HL-60 (cell line): ENCODE measurements at regions not wholly inside any gene's neighbourhood (a gene's known extent, or its start where the extent isn't known, plus 50 kb on each side); places are given as distances from the start of the nearest gene placed in this dataset.

ENCODE experiments used
- POLR2AphosphoS5 ChIP-seq: IDR thresholded peaks from 2 replicates; pipeline ENCODE4 v1.6.1; 2012; ENCODE audit warnings: low read depth
- TF ChIP-seq, protein P1 (sequence below): IDR thresholded peaks from one replicate; pipeline ENCODE4 v1.5.1; 2011; ENCODE audit warnings: low read length, control low read depth, inconsistent platforms; ENCODE audit not compliant: insufficient read depth
- TF ChIP-seq, protein P2 (sequence below): IDR thresholded peaks from 2 replicates; pipeline ENCODE4 v1.6.1; 2012; ENCODE audit warnings: low read depth; ENCODE audit not compliant: insufficient replicate concordance

DNA sequence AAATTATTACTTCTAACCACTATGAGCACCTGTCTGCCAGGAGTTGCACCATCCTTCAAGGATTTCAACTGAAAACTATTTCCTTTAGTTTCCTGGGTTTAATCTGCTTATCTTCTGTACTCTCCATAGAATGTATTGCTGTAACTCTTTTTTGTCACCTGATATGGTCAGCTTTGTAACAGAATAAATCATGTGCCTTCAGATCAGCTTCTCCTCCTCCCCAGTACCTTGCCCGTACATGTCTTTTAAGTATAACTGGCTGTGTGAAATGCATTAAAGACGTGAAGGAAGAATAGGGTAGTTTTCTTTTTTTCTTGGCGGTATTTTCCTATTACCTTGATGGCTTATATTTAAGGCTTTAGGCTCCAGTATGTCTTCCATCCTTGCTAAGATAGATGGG, 200.3 kb upstream of the NAV3 start:
- TF ChIP-seq POLR2AphosphoS5: no peak
- TF ChIP-seq, protein P1, sequence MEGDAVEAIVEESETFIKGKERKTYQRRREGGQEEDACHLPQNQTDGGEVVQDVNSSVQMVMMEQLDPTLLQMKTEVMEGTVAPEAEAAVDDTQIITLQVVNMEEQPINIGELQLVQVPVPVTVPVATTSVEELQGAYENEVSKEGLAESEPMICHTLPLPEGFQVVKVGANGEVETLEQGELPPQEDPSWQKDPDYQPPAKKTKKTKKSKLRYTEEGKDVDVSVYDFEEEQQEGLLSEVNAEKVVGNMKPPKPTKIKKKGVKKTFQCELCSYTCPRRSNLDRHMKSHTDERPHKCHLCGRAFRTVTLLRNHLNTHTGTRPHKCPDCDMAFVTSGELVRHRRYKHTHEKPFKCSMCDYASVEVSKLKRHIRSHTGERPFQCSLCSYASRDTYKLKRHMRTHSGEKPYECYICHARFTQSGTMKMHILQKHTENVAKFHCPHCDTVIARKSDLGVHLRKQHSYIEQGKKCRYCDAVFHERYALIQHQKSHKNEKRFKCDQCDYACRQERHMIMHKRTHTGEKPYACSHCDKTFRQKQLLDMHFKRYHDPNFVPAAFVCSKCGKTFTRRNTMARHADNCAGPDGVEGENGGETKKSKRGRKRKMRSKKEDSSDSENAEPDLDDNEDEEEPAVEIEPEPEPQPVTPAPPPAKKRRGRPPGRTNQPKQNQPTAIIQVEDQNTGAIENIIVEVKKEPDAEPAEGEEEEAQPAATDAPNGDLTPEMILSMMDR: no peak
- TF ChIP-seq, protein P2, sequence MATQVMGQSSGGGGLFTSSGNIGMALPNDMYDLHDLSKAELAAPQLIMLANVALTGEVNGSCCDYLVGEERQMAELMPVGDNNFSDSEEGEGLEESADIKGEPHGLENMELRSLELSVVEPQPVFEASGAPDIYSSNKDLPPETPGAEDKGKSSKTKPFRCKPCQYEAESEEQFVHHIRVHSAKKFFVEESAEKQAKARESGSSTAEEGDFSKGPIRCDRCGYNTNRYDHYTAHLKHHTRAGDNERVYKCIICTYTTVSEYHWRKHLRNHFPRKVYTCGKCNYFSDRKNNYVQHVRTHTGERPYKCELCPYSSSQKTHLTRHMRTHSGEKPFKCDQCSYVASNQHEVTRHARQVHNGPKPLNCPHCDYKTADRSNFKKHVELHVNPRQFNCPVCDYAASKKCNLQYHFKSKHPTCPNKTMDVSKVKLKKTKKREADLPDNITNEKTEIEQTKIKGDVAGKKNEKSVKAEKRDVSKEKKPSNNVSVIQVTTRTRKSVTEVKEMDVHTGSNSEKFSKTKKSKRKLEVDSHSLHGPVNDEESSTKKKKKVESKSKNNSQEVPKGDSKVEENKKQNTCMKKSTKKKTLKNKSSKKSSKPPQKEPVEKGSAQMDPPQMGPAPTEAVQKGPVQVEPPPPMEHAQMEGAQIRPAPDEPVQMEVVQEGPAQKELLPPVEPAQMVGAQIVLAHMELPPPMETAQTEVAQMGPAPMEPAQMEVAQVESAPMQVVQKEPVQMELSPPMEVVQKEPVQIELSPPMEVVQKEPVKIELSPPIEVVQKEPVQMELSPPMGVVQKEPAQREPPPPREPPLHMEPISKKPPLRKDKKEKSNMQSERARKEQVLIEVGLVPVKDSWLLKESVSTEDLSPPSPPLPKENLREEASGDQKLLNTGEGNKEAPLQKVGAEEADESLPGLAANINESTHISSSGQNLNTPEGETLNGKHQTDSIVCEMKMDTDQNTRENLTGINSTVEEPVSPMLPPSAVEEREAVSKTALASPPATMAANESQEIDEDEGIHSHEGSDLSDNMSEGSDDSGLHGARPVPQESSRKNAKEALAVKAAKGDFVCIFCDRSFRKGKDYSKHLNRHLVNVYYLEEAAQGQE: no peak
